Nephron progenitor cell (in vitro differentiated cells): ENCODE measurements at regions not wholly inside any gene's neighbourhood (a gene's known extent, or its start where the extent isn't known, plus 50 kb on each side); places are given as distances from the start of the nearest gene placed in this dataset.

Experiments used
- DNase-seq: peaks from one replicate; pipeline ENCODE4 v3.0.0; 2021
- H3K27ac Mint-ChIP-seq: 2 replicates; pipeline ENCODE4 v1.8.0; 2021; ENCODE audit warnings: mild to moderate bottlenecking, moderate library complexity, mixed read lengths
- H3K27me3 Mint-ChIP-seq: 2 replicates; pipeline ENCODE4 v1.8.0; 2021; ENCODE audit warnings: mild to moderate bottlenecking, low read depth, mixed read lengths; ENCODE audit not compliant: poor library complexity
- H3K36me3 Mint-ChIP-seq: 2 replicates; pipeline ENCODE4 v1.8.0; 2021; ENCODE audit warnings: low read depth, mixed read lengths
- H3K4me1 Mint-ChIP-seq: 2 replicates; pipeline ENCODE4 v1.8.0; 2021; ENCODE audit warnings: mixed read lengths
- H3K4me3 Mint-ChIP-seq: 2 replicates; pipeline ENCODE4 v1.8.0; 2021; ENCODE audit warnings: mild to moderate bottlenecking, moderate library complexity, mixed read lengths
- H3K9me3 Mint-ChIP-seq: 2 replicates; pipeline ENCODE4 v1.8.0; 2021; ENCODE audit warnings: mild to moderate bottlenecking, moderate library complexity, mixed read lengths
- CTCF ChIP-seq: fragments of 200-600 bp; sonication (generic); IDR thresholded peaks from 2 replicates; pipeline ENCODE4 v1.5.0; 2021; ENCODE audit warnings: antibody characterized with exemption

- Mint-ChIP-seq H3K36me3 (no peaks in the 10 kb centered on the region), H3K4me3 (no peak overlapping the region), H3K27ac (no peak overlapping the region), H3K4me1 (no peaks in the 10 kb centered on the region), H3K9me3 (peaks cover 15% of the 10 kb centered on the region), H3K27me3 (peaks cover 2% of the 10 kb centered on the region)
- TF ChIP-seq CTCF = no peak
- no peak for DNase-seq
Measured at GRCh38 chr13:44726778-44727177, 150.6 kb upstream of the TSC22D1 start.

- no peak for TF ChIP-seq CTCF
- Mint-ChIP-seq H3K9me3 (peaks cover 12% of the 10 kb centered on the region), H3K4me3 (no peak overlapping the region), H3K27me3 (peaks cover 2% of the 10 kb centered on the region), H3K27ac (no peak overlapping the region), H3K36me3 (no peaks in the 10 kb centered on the region), H3K4me1 (no peaks in the 10 kb centered on the region)
- no peak for DNase-seq
Measured at GRCh38 chr13:44726214-44726613, 150.1 kb upstream of the TSC22D1 start.

GRCh38 chr13:44719857-44720671 lies 143.9 kb upstream of the TSC22D1 start:
- Mint-ChIP-seq H3K4me1 (no peaks in the 10 kb centered on the region), H3K9me3 (peaks cover 12% of the 10 kb centered on the region), H3K4me3 (no peak overlapping the region), H3K27ac (no peak overlapping the region), H3K27me3 (peaks cover 2% of the 10 kb centered on the region), H3K36me3 (no peaks in the 10 kb centered on the region)
- no peak for DNase-seq
- no peak for TF ChIP-seq CTCF

- H3K36me3 Mint-ChIP-seq = no peaks in the 10 kb centered on the region
- TF ChIP-seq CTCF = no peak
- peaks cover 12% of the 10 kb centered on the region for H3K9me3 Mint-ChIP-seq
- H3K27ac Mint-ChIP-seq = no peak overlapping the region
- H3K4me3 Mint-ChIP-seq = no peak overlapping the region
- H3K27me3 Mint-ChIP-seq = peaks cover 6% of the 10 kb centered on the region
- no peak for DNase-seq
- H3K4me1 Mint-ChIP-seq = no peaks in the 10 kb centered on the region
Measured at GRCh38 chr13:44718467-44718866, 142.3 kb upstream of the TSC22D1 start.

GRCh38 chr13:44715287-44716230 lies 139.4 kb upstream of the TSC22D1 start:
- no peaks in the 10 kb centered on the region for H3K9me3 Mint-ChIP-seq

More at GRCh38 chr13:44715287-44716230, 139.4 kb upstream of the TSC22D1 start:
- Mint-ChIP-seq H3K4me3 (no peak overlapping the region), H3K4me1 (peaks cover 7% of the 10 kb centered on the region), H3K27ac (no peak overlapping the region), H3K36me3 (no peaks in the 10 kb centered on the region), H3K27me3 (peaks cover 3% of the 10 kb centered on the region)
- DNase-seq = no peak
- no peak for TF ChIP-seq CTCF
